Prostate gland (tissue), 2 donors: ENCODE measurements at regions not wholly inside any gene's neighbourhood (a gene's known extent, or its start where the extent isn't known, plus 50 kb on each side); places are given as distances from the start of the nearest gene placed in this dataset.
"Not testable (repeated sequence)": the region's sequence is repeated elsewhere in the genome, so short reads cannot be mapped to it uniquely, and the experiment has no call there.

Experiments used
- DNase-seq: peaks from one replicate; pipeline ENCODE4 v3.0.0-alpha.2; 2019; ENCODE audit warnings: low spot score
- H3K27ac ChIP-seq, 2 donors: fragments of 200-600 bp; sonication (generic); 2 replicates each; pipeline ENCODE4 v1.5.1; 2017 to 2019
- H3K27me3 ChIP-seq: fragments of 200-600 bp; sonication (generic); replicated peaks from 2 replicates; pipeline ENCODE4 v1.5.1; 2019; ENCODE audit not compliant: insufficient read depth
- H3K36me3 ChIP-seq, 2 donors: fragments of 200-600 bp; sonication (generic); 1 replicate in 1 of 2; 2 replicates in 1 of 2; pipeline versions ENCODE4 v1.5.1 to v1.8.1; 2017 to 2019
- H3K4me1 ChIP-seq: fragments of 200-600 bp; sonication (generic); replicated peaks from 2 replicates; pipeline ENCODE4 v1.5.1; 2019
- H3K4me3 ChIP-seq, 2 donors: fragments of 200-600 bp; sonication (generic); 2 replicates each; pipeline ENCODE4 v1.5.1; 2017 to 2019
- H3K9me3 ChIP-seq: fragments of 200-600 bp; sonication (generic); 2 replicates; pipeline ENCODE4 v1.5.1; 2017
- POLR2A ChIP-seq: fragments of 450-650 bp; IDR thresholded peaks from one replicate; pipeline ENCODE4 v1.6.1; 2016; ENCODE audit warnings: antibody characterized with exemption, mild to moderate bottlenecking
- POLR2AphosphoS5 ChIP-seq: sonication (generic); formaldehyde crosslinking; IDR thresholded peaks from one replicate; pipeline ENCODE4 v1.6.1; 2017; ENCODE audit warnings: antibody characterized with exemption
- WGBS: methylation state at CpG from one replicate; pipeline ENCODE4 v1.1.5; 2018; 5-methylcytosine and 5-hydroxymethylcytosine counted together
- intact Hi-C: fragments of 100-400 bp; cut with DNase I; formaldehyde crosslinking; loops from one replicate; pipeline ENCODE4 v1.14.2; 2022
- TF ChIP-seq, protein P1 (sequence below), 4 experiments: fragments of 200-600 bp in 2 of 4; fragments of 450-650 bp in 2 of 4; sonication (generic) in 2 of 4; IDR thresholded peaks; 1 replicate in 3 of 4; 2 replicates in 1 of 4; pipeline ENCODE4 v1.5.1; 2016 to 2019; ENCODE audit warnings: antibody characterized with exemption in 4 of 4, mild to moderate bottlenecking in 2 of 4, moderate library complexity in 2 of 4

DNA sequence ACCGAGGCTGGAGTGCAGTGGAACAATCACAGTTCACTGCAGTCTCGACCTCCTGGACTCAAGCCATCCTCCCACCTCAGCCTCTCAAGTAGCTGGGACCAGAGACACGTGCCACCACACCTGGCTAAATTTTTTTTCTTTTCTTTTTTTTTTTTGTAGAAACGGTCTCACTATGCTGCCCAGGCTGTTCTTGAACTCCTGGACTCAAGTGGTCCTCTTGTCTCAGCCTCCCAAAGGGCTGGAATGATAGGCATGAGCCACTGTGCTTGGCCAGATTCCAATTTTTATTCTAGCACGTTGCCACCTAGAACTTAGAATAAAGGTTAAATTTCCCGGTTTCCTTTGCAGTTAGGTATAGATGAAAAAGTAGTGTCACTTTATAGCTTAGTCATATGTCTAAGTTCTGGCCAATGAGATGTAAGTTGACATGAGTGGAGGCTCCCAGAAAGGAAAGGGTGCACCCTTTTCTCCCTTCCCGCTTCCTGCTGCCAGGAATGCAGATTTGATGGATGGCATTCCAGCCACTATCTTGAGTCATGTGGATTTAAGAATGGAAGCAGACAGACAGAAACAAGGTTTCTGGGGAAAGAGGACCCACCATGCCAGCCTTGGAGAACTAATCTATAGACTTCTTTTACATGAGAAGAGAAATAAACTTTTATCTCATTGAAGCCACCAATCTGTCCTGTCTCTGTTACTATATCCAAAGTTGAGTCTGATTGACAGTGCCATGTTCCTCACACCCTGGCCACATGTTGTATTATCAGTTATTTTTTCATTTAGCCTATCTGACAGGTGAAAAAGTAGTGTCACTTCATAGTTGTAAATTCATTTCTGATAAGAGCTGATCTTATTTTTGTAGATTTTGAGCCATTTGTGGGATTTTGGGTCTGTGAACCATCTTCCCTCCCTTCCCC lies 60.6 kb upstream of the NCOA3 start:
- H3K9me3 ChIP-seq = no peaks in the 10 kb centered on the region
- no peaks in the 10 kb centered on the region for H3K4me1 ChIP-seq
- 66% methylated on average over 7 of the region's 7 CpGs for WGBS
- H3K36me3 ChIP-seq = no peaks in the 10 kb centered on the region
- intact Hi-C loops = no loop called here
- H3K27me3 ChIP-seq = no peaks in the 10 kb centered on the region
- TF ChIP-seq POLR2AphosphoS5 = no peak
- TF ChIP-seq POLR2A = no peak
- DNase-seq = no peak
- H3K4me3 ChIP-seq = no peak overlapping the region
- H3K27ac ChIP-seq = no peak overlapping the region

DNA sequence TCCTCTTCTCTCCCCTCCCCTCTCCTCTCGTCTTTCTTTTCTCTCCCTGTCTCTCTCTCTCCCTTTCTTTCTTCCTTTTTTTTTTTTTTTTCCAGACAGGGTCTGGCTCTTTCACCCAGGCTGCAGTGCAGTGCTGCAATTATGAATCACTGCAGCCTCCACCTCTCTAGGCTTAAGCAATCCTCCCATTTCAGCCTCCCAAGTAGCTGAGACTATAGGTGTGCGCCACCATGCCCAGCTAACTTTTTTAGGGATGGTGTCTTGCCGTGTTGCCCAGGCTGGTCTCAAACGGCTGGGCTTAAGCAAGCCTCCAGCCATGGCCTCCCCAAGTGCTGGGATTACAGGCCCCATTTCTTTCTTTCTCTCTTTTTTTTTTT lies 59.9 kb upstream of the NCOA3 start:
- no peak for TF ChIP-seq POLR2A
- TF ChIP-seq POLR2AphosphoS5 = no peak
- TF ChIP-seq, protein P1, sequence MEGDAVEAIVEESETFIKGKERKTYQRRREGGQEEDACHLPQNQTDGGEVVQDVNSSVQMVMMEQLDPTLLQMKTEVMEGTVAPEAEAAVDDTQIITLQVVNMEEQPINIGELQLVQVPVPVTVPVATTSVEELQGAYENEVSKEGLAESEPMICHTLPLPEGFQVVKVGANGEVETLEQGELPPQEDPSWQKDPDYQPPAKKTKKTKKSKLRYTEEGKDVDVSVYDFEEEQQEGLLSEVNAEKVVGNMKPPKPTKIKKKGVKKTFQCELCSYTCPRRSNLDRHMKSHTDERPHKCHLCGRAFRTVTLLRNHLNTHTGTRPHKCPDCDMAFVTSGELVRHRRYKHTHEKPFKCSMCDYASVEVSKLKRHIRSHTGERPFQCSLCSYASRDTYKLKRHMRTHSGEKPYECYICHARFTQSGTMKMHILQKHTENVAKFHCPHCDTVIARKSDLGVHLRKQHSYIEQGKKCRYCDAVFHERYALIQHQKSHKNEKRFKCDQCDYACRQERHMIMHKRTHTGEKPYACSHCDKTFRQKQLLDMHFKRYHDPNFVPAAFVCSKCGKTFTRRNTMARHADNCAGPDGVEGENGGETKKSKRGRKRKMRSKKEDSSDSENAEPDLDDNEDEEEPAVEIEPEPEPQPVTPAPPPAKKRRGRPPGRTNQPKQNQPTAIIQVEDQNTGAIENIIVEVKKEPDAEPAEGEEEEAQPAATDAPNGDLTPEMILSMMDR (IDR thresholded peaks at IDR 0.05) = no peak
- Histone ChIP-seq H3K27me3 (no peaks in the 10 kb centered on the region), H3K27ac (no peak overlapping the region), H3K9me3 (no peaks in the 10 kb centered on the region), H3K4me3 (no peak overlapping the region), H3K36me3 (no peaks in the 10 kb centered on the region), H3K4me1 (no peaks in the 10 kb centered on the region)
- 97% methylated on average over 4 of the region's 4 CpGs for WGBS
- no peak for DNase-seq
- intact Hi-C loops = no loop called here

DNA sequence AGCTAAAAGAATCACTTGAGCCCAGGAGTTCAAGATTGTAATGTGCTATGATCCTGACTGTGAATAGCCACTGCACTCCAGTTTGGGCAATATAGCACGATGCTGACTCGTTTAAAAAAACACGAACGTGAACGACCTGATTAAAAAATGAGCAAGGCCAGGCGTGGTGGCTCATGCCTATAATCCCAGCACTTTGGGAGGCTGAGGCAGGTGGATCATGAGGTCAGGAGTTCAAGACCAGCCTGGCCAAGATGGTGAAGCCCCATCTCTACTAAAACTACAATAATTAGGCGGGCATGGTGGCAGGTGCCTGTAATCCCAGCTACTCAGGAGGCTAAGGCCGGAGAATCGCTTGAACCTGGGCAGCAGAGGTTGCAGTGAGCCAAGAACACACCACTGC lies 58.6 kb upstream of the NCOA3 start:
- intact Hi-C loops, DNase-seq, H3K36me3 ChIP-seq, H3K4me3 ChIP-seq, H3K27me3 ChIP-seq, H3K27ac ChIP-seq, H3K9me3 ChIP-seq, H3K4me1 ChIP-seq: not testable (repeated sequence)
- WGBS = 95% methylated on average over 9 of the region's 9 CpGs

DNA sequence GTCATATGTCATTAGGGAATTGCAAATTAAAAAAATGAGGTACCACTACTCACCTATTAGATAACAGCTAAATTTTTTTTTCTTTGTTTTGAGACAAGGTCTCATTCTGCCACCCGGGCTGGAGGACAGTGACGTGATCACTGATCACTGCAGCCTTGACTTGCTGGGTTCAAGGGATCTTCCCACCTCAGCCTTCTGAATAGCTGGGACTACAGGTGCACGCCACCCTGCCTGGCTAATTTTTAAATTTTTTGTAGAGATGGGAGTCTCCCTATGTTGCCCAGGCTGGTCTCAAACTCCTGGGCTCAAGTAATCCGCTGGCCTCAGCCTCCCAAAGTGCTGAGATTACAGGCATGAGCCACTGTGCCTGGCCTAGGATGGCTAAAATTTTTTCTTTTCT lies 57.1 kb upstream of the NCOA3 start:
- no peaks in the 10 kb centered on the region for H3K9me3 ChIP-seq
- 92% methylated on average over 4 of the region's 4 CpGs for WGBS
- H3K4me3 ChIP-seq = no peak overlapping the region
- no peak overlapping the region for H3K27ac ChIP-seq
- DNase-seq = no peak
- H3K27me3 ChIP-seq = no peaks in the 10 kb centered on the region
- intact Hi-C loops = no loop called here
- TF ChIP-seq POLR2AphosphoS5 (no peak), POLR2A (no peak)
- no peaks in the 10 kb centered on the region for H3K36me3 ChIP-seq
- no peaks in the 10 kb centered on the region for H3K4me1 ChIP-seq

DNA sequence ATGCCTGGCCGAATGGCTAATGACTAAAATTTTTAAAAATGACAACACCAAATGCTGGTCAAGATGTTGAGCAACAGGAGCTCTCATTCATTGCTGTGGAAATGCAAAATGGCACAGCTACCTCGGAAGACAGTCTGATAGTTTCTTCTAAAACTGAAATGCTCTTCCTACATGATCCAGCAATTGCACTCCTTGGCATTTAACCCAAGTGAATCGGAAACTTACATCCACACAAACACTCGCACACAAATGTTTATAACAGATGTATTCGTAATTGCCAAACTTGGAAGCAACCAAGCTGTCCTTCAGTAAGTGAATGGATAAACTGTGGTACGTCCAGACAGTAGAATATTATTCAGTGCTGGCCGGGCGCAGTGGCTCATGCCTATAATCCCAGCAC lies 56.4 kb upstream of the NCOA3 start:
- no peaks in the 10 kb centered on the region for H3K36me3 ChIP-seq
- H3K4me1 ChIP-seq = no peaks in the 10 kb centered on the region
- H3K27me3 ChIP-seq = no peaks in the 10 kb centered on the region
- no peak overlapping the region for H3K4me3 ChIP-seq
- no peak overlapping the region for H3K27ac ChIP-seq
- DNase-seq = no peak
- WGBS = 92% methylated on average over 8 of the region's 8 CpGs
- H3K9me3 ChIP-seq = no peaks in the 10 kb centered on the region
- TF ChIP-seq POLR2AphosphoS5 = no peak
- TF ChIP-seq, protein P1 (IDR thresholded peaks at IDR 0.05) = no peak
- TF ChIP-seq POLR2A = no peak
- intact Hi-C loops = no loop called here

DNA sequence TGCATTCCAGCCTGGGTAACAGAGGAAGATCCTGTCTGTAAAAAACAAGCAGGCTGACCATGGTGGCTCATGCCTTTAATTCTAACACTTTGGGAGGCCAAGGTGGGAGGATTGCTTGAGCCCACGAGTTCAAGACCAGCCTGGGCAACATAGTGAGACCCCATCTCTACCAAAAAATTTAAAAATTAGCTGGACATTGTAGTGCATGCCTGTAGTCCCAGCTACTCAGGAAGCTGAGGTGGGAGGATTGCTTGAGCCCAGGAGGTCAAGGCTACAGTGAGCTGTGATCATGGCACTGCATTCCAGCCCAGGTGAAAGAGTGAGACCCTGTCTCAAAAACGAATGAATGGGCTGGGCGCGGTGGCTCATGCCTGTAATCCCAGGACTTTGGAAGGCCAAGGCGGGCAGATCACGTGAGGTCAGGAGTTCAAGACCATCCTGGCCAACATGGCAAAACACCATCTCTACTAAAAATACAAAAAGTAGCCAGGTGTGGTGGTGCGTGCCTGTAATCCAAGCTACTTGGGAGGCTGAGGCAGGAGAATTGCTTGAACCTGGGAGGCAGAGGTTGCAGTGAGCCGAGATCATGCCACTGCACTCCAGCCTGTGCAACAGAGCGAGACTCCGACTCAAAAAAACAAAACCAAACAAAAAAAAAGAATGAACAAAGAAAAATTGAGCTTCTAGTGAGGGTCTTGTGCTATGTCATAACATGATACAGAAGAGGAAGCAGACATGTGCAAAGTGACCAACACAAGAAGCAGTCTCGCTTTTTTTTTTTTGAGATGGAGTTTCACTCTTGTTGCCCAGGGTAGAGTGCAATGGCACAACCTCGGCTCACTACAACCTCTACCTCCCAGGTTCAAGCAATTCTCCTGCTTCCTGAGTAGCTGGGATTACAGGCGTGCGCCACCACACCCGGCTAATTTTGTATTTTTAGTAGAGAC lies 54.1 kb upstream of the NCOA3 start:
- H3K27me3 ChIP-seq, H3K27ac ChIP-seq, DNase-seq, H3K36me3 ChIP-seq, H3K4me1 ChIP-seq, H3K4me3 ChIP-seq, H3K9me3 ChIP-seq, intact Hi-C loops: not testable (repeated sequence)
- WGBS = 89% methylated on average over 15 of the region's 15 CpGs
